A673 (cell line): ENCODE measurements at regions not wholly inside any gene's neighbourhood (a gene's known extent, or its start where the extent isn't known, plus 50 kb on each side); places are given as distances from the start of the nearest gene placed in this dataset.

Experiments
- BruUV-seq: library from RNA; stranded (reverse); fragments of 400-500 nt; replicated peaks from 2 replicates; lab custom pipeline; 2021; lab: Mats Ljungman, UMichigan
- CTCF ChIA-PET: fragments of 300-600 bp; sonication (Branson Sonifier 250); formaldehyde crosslinking; loops from one replicate; lab custom pipeline; 2022; ENCODE audit warnings: antibody characterized with exemption; lab: Charles Lee
- POLR2A ChIA-PET: fragments of 300-600 bp; sonication (Branson Sonifier 250); formaldehyde crosslinking; loops from one replicate; lab custom pipeline; 2022; ENCODE audit warnings: antibody characterized with exemption; ENCODE audit not compliant: low non-redundant PET; lab: Charles Lee
- DNase-seq: peaks from one replicate; pipeline ENCODE4 v3.0.0-alpha.2; 2015; ENCODE audit warnings: low spot score
- H3K27ac ChIP-seq: fragments of 200-600 bp; sonication (generic); 2 replicates; pipeline ENCODE4 v1.5.1; 2016; ENCODE audit warnings: mixed run types, low read depth, mild to moderate bottlenecking, mixed read lengths, antibody characterized with exemption, low read length; ENCODE audit not compliant: poor library complexity, severe bottlenecking
- H3K27me3 ChIP-seq: fragments of 200-600 bp; sonication (generic); replicated peaks from 2 replicates; pipeline ENCODE4 v1.6.1; 2017; ENCODE audit warnings: mixed run types, low read depth, mild to moderate bottlenecking, mixed read lengths, antibody characterized with exemption, low read length; ENCODE audit not compliant: insufficient read depth, poor library complexity
- H3K36me3 ChIP-seq: fragments of 200-600 bp; sonication (generic); 2 replicates; pipeline ENCODE4 v1.6.1; 2016; ENCODE audit warnings: mixed run types, mild to moderate bottlenecking, mixed read lengths, antibody characterized with exemption, low read length; ENCODE audit not compliant: insufficient read depth, poor library complexity, severe bottlenecking
- H3K4me1 ChIP-seq: fragments of 200-600 bp; sonication (generic); 2 replicates; pipeline ENCODE4 v1.6.1; 2017; ENCODE audit warnings: mixed run types, mild to moderate bottlenecking, mixed read lengths, antibody characterized with exemption, low read length; ENCODE audit not compliant: insufficient read depth, poor library complexity, severe bottlenecking
- H3K4me3 ChIP-seq: fragments of 200-600 bp; sonication (generic); 2 replicates; pipeline ENCODE4 v1.5.1; 2016; ENCODE audit warnings: low read depth, mixed run types, mild to moderate bottlenecking, mixed read lengths, low read length; ENCODE audit not compliant: poor library complexity, severe bottlenecking
- H3K9me3 ChIP-seq: fragments of 200-600 bp; sonication (generic); 2 replicates; pipeline ENCODE4 v1.6.1; 2016; ENCODE audit warnings: mixed run types, low read depth, mild to moderate bottlenecking, mixed read lengths, antibody characterized with exemption, low read length; ENCODE audit not compliant: poor library complexity, severe bottlenecking
- CTCF ChIP-seq: fragments of 300-800, 200-600 bp; sonication (generic); conservative IDR thresholded peaks from 2 replicates; pipeline ENCODE4 v1.5.1; 2017; ENCODE audit warnings: low read depth, mild to moderate bottlenecking, antibody characterized with exemption, low read length, moderate library complexity, mixed read lengths
- EZH2 ChIP-seq: fragments of 200-600 bp; sonication (generic); IDR thresholded peaks from 2 replicates; pipeline ENCODE4 v1.6.1; 2017; ENCODE audit warnings: borderline replicate concordance, low read depth, mild to moderate bottlenecking, mixed read lengths, antibody characterized with exemption, low read length; ENCODE audit not compliant: poor library complexity, severe bottlenecking
- intact Hi-C: fragments of 100-400 bp; cut with micrococcal nuclease; formaldehyde crosslinking; loops from one replicate; pipeline ENCODE4 v1.10.0; 2022; ENCODE audit not compliant: unreplicated experiment

DNA sequence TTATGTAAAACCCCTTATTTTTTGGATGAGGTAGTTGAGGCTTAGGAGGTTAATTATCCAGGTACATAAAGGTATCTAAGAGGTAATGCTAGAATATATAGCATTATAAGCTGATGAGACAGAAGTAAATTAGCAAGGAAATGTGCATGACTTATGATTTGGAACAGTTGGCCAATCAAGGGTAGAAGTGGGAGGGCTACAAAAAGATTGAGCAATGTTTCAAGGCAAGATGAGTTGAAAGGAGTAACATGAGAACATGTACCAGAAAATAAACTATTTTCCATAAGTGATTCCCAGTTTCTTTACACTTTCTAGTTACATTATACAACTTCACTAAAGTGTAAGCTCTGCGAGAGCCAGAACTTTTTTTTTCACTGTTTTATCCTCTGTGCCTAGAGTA, 290.9 kb downstream of the LRIG3 start:
- DNase-seq = no peak
- Histone ChIP-seq H3K27me3 (no peaks in the 10 kb centered on the region), H3K36me3 (no peaks in the 10 kb centered on the region), H3K4me1 (no peaks in the 10 kb centered on the region), H3K27ac (no peak overlapping the region), H3K4me3 (no peak overlapping the region), H3K9me3 (peaks cover 13% of the 10 kb centered on the region)
- ChIA-PET POLR2A (no interaction called here), CTCF (no interaction called here)
- intact Hi-C loops = no loop called here
- TF ChIP-seq CTCF = no peak
- no peak for TF ChIP-seq EZH2
- no TSS peak for BruUV-seq

- DNase-seq = peak; percentile 84
- H3K27me3 ChIP-seq = no peaks in the 10 kb centered on the region
- TF ChIP-seq CTCF (no peak), EZH2 (no peak)
- POLR2A ChIA-PET = interaction anchor here (0.5 kb wide), 1 partner anchor 94 kb away, joined by 3 read pairs; no protein-coding TSS in a partner anchor
- H3K27ac ChIP-seq = peak overlapping the region; percentile 32
- CTCF ChIA-PET = no interaction called here
- H3K36me3 ChIP-seq = no peaks in the 10 kb centered on the region
- H3K4me3 ChIP-seq = no peak overlapping the region
- intact Hi-C loops = no loop called here
- no peaks in the 10 kb centered on the region for H3K4me1 ChIP-seq
- no TSS peak for BruUV-seq
- H3K9me3 ChIP-seq = peaks cover 13% of the 10 kb centered on the region
Observed at GRCh38 chr12:58633479-58633878, 286.8 kb downstream of the LRIG3 start.

GRCh38 chr12:58639318-58639934, 280.9 kb downstream of the LRIG3 start:
- Histone ChIP-seq H3K4me3 (no peak overlapping the region), H3K27me3 (no peaks in the 10 kb centered on the region), H3K27ac (no peak overlapping the region), H3K4me1 (no peaks in the 10 kb centered on the region), H3K9me3 (no peaks in the 10 kb centered on the region), H3K36me3 (no peaks in the 10 kb centered on the region)
- no peak for TF ChIP-seq EZH2
- TF ChIP-seq CTCF = no peak
- intact Hi-C loops = no loop called here
- ChIA-PET CTCF (no interaction called here), POLR2A (no interaction called here)
- BruUV-seq = no TSS peak
- peak; percentile 37 for DNase-seq
